ENCODE measurements at regions not wholly inside any gene's neighbourhood (a gene's known extent, or its start where the extent isn't known, plus 50 kb on each side); places are given as distances from the start of the nearest gene placed in this dataset.

DNA sequence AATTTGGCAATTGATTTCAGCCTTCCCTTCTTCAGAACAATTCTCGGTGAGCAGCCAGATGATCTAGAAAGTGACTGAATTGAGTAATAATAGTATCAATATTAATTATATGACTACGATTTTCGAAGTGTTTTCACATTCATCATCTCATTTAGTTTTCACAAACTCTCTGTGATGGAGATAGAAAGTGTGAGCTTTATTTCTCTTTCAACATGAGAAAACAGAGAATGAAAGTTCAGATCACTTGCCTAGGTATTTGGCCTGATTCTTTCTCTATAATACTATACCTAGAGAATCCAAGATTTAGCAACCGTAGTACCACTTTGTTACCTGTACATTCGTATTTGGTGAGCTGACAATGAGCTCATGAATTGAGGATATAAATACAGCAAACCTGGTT is 739.2 kb upstream of the NR2F2 start:
- TF ChIP-seq ZNF8 (CRISPR knock-in tag; IDR thresholded peaks at IDR 0.05), result no peak
- TF ChIP-seq, protein P1, sequence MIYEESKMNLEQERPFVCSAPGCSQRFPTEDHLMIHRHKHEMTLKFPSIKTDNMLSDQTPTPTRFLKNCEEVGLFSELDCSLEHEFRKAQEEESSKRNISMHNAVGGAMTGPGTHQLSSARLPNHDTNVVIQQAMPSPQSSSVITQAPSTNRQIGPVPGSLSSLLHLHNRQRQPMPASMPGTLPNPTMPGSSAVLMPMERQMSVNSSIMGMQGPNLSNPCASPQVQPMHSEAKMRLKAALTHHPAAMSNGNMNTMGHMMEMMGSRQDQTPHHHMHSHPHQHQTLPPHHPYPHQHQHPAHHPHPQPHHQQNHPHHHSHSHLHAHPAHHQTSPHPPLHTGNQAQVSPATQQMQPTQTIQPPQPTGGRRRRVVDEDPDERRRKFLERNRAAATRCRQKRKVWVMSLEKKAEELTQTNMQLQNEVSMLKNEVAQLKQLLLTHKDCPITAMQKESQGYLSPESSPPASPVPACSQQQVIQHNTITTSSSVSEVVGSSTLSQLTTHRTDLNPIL (CRISPR knock-in tag; IDR thresholded peaks at IDR 0.05; ENCODE audit: low read depth), result no peak
- no peak for ATAC-seq

DNA sequence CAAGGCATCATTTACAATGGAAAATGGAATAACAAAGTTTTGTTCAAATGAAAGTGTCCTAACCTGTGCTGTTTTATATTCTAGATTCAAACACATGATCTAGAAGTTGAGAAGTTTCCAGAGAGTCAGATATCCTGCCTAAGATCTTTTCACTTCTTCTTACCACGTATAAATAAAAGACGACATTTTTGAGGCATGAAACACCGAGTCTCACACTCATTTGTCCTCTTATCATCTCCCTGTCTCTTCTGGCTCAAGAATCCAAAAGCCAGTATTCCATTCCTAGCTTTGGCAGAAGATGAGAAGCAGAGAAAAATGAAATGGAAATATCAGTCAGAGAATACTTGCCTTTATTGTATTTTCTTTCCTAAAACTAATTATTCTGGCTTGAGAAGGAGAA is 738.6 kb upstream of the NR2F2 start:
- TF ChIP-seq ZNF8 (CRISPR knock-in tag; IDR thresholded peaks at IDR 0.05) (no peak), ZNF70 (CRISPR knock-in tag; IDR thresholded peaks at IDR 0.05) (no peak), CSDC2 (CRISPR knock-in tag; IDR thresholded peaks at IDR 0.05) (no peak), ZNF565 (CRISPR knock-in tag; conservative IDR thresholded peaks at IDR 0.05; ENCODE audit: low read depth) (no peak), ZC3H10 (CRISPR knock-in tag; IDR thresholded peaks at IDR 0.05) (no peak), BACH2 (CRISPR knock-in tag; IDR thresholded peaks at IDR 0.05; ENCODE audit: borderline replicate concordance) (no peak), RARB (CRISPR knock-in tag; IDR thresholded peaks at IDR 0.05) (no peak), TCF4 (CRISPR knock-in tag; IDR thresholded peaks at IDR 0.05; ENCODE audit: borderline replicate concordance) (no peak), ZFP30 (CRISPR knock-in tag; IDR thresholded peaks at IDR 0.05) (no peak), OSR1 (CRISPR knock-in tag; IDR thresholded peaks at IDR 0.05) (no peak), GLIS3 (CRISPR knock-in tag; IDR thresholded peaks at IDR 0.05) (no peak), ISL1 (CRISPR knock-in tag; IDR thresholded peaks at IDR 0.05) (no peak), TOX (CRISPR knock-in tag; IDR thresholded peaks at IDR 0.05; ENCODE audit: borderline replicate concordance) (no peak)
- TF ChIP-seq, protein P2, sequence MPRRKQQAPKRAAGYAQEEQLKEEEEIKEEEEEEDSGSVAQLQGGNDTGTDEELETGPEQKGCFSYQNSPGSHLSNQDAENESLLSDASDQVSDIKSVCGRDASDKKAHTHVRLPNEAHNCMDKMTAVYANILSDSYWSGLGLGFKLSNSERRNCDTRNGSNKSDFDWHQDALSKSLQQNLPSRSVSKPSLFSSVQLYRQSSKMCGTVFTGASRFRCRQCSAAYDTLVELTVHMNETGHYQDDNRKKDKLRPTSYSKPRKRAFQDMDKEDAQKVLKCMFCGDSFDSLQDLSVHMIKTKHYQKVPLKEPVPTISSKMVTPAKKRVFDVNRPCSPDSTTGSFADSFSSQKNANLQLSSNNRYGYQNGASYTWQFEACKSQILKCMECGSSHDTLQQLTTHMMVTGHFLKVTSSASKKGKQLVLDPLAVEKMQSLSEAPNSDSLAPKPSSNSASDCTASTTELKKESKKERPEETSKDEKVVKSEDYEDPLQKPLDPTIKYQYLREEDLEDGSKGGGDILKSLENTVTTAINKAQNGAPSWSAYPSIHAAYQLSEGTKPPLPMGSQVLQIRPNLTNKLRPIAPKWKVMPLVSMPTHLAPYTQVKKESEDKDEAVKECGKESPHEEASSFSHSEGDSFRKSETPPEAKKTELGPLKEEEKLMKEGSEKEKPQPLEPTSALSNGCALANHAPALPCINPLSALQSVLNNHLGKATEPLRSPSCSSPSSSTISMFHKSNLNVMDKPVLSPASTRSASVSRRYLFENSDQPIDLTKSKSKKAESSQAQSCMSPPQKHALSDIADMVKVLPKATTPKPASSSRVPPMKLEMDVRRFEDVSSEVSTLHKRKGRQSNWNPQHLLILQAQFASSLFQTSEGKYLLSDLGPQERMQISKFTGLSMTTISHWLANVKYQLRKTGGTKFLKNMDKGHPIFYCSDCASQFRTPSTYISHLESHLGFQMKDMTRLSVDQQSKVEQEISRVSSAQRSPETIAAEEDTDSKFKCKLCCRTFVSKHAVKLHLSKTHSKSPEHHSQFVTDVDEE (CRISPR knock-in tag; IDR thresholded peaks at IDR 0.05), result no peak
- TF ChIP-seq, protein P3, sequence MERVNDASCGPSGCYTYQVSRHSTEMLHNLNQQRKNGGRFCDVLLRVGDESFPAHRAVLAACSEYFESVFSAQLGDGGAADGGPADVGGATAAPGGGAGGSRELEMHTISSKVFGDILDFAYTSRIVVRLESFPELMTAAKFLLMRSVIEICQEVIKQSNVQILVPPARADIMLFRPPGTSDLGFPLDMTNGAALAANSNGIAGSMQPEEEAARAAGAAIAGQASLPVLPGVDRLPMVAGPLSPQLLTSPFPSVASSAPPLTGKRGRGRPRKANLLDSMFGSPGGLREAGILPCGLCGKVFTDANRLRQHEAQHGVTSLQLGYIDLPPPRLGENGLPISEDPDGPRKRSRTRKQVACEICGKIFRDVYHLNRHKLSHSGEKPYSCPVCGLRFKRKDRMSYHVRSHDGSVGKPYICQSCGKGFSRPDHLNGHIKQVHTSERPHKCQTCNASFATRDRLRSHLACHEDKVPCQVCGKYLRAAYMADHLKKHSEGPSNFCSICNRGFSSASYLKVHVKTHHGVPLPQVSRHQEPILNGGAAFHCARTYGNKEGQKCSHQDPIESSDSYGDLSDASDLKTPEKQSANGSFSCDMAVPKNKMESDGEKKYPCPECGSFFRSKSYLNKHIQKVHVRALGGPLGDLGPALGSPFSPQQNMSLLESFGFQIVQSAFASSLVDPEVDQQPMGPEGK (CRISPR knock-in tag; IDR thresholded peaks at IDR 0.05; ENCODE audit: borderline replicate concordance), result no peak
- TF ChIP-seq, protein P4, sequence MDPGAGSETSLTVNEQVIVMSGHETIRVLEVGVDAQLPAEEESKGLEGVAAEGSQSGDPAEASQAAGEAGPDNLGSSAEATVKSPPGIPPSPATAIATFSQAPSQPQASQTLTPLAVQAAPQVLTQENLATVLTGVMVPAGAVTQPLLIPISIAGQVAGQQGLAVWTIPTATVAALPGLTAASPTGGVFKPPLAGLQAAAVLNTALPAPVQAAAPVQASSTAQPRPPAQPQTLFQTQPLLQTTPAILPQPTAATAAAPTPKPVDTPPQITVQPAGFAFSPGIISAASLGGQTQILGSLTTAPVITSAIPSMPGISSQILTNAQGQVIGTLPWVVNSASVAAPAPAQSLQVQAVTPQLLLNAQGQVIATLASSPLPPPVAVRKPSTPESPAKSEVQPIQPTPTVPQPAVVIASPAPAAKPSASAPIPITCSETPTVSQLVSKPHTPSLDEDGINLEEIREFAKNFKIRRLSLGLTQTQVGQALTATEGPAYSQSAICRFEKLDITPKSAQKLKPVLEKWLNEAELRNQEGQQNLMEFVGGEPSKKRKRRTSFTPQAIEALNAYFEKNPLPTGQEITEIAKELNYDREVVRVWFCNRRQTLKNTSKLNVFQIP (CRISPR knock-in tag; IDR thresholded peaks at IDR 0.05; ENCODE audit: borderline replicate concordance, low read depth), result no peak
- TF ChIP-seq, protein P5, sequence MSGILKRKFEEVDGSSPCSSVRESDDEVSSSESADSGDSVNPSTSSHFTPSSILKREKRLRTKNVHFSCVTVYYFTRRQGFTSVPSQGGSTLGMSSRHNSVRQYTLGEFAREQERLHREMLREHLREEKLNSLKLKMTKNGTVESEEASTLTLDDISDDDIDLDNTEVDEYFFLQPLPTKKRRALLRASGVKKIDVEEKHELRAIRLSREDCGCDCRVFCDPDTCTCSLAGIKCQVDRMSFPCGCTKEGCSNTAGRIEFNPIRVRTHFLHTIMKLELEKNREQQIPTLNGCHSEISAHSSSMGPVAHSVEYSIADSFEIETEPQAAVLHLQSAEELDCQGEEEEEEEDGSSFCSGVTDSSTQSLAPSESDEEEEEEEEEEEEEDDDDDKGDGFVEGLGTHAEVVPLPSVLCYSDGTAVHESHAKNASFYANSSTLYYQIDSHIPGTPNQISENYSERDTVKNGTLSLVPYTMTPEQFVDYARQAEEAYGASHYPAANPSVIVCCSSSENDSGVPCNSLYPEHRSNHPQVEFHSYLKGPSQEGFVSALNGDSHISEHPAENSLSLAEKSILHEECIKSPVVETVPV (CRISPR knock-in tag; IDR thresholded peaks at IDR 0.05), result no peak
- no peak for ATAC-seq

DNA sequence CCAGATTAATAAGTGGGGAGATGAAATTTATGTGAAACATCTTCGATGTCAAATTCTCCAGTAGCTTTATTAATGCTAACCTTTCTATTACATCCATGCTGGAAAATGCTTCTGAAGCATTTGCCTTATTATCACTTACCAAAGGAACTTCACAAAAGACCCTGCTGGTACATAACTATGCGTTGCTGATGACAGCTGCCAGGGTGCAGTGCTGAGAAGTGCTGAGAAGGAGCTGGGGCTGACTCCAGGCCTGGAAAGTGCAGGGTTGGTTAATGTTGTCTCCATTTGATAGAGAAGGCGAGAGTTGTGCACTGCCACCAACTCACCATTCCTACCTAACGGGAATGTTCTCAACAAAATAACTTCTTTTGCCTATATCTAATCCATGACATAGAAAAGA is 736.0 kb upstream of the NR2F2 start:
- no peak for ATAC-seq
- TF ChIP-seq, protein P3 (CRISPR knock-in tag; IDR thresholded peaks at IDR 0.05; ENCODE audit: borderline replicate concordance), result no peak
- TF ChIP-seq BACH2 (CRISPR knock-in tag; IDR thresholded peaks at IDR 0.05; ENCODE audit: borderline replicate concordance) (no peak), OSR1 (CRISPR knock-in tag; IDR thresholded peaks at IDR 0.05) (no peak), TCF4 (CRISPR knock-in tag; IDR thresholded peaks at IDR 0.05; ENCODE audit: borderline replicate concordance) (no peak), CSDC2 (CRISPR knock-in tag; IDR thresholded peaks at IDR 0.05) (no peak), PPARA (CRISPR knock-in tag; IDR thresholded peaks at IDR 0.05; ENCODE audit: borderline replicate concordance) (no peak), ZFP30 (CRISPR knock-in tag; IDR thresholded peaks at IDR 0.05) (no peak), ZFP3 (CRISPR knock-in tag; IDR thresholded peaks at IDR 0.05) (no peak), ZNF8 (CRISPR knock-in tag; IDR thresholded peaks at IDR 0.05) (no peak), ISL1 (CRISPR knock-in tag; IDR thresholded peaks at IDR 0.05) (no peak), ARNTL (CRISPR knock-in tag; IDR thresholded peaks at IDR 0.05; ENCODE audit: borderline replicate concordance, low read depth) (no peak), ZNF565 (CRISPR knock-in tag; conservative IDR thresholded peaks at IDR 0.05; ENCODE audit: low read depth) (no peak), RARB (CRISPR knock-in tag; IDR thresholded peaks at IDR 0.05) (no peak), ESRRG (CRISPR knock-in tag; IDR thresholded peaks at IDR 0.05) (no peak), ZNF70 (CRISPR knock-in tag; IDR thresholded peaks at IDR 0.05) (no peak)
- TF ChIP-seq, protein P4 (CRISPR knock-in tag; IDR thresholded peaks at IDR 0.05; ENCODE audit: borderline replicate concordance, low read depth), result no peak
- TF ChIP-seq, protein P5 (CRISPR knock-in tag; IDR thresholded peaks at IDR 0.05), result no peak

Measured in SK-N-SH treated with all-trans-retinoic acid at 6 μM for 48 hours (cell line).